Astrocyte (in vitro differentiated cells and primary cell): ENCODE measurements at regions not wholly inside any gene's neighbourhood (a gene's known extent, or its start where the extent isn't known, plus 50 kb on each side); places are given as distances from the start of the nearest gene placed in this dataset.

Experiments
- EZH2 ChIP-seq: IDR thresholded peaks from 2 replicates; pipeline ENCODE4 v1.6.1; 2012; ENCODE audit warnings: mild to moderate bottlenecking, low read length, inconsistent platforms; ENCODE audit not compliant: insufficient read depth
- TF ChIP-seq, protein P1 (sequence below): IDR thresholded peaks from 2 replicates; pipeline ENCODE4 v1.5.1; 2011; ENCODE audit warnings: low read depth, mild to moderate bottlenecking, inconsistent platforms, low read length, moderate library complexity; ENCODE audit not compliant: insufficient read depth

DNA sequence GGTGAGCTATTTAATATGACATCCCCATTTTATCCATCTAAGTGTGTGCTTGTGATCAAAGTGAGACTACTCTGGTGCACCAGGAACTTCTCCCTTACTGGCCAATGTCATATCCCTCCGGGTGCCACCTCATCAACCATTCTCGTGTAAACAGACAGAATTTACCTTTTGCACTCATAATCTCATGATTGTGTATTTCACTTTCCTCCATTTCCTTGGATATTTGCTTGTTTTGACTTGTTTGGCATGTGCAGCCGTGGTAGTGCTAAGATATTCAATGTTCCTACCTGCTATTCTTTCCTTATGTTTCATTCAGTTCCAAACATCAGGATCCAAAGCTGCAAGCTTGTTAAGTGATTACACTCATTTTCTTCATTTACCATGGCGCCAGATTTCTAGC lies 280.5 kb upstream of the SP8 start:
- TF ChIP-seq, protein P1, sequence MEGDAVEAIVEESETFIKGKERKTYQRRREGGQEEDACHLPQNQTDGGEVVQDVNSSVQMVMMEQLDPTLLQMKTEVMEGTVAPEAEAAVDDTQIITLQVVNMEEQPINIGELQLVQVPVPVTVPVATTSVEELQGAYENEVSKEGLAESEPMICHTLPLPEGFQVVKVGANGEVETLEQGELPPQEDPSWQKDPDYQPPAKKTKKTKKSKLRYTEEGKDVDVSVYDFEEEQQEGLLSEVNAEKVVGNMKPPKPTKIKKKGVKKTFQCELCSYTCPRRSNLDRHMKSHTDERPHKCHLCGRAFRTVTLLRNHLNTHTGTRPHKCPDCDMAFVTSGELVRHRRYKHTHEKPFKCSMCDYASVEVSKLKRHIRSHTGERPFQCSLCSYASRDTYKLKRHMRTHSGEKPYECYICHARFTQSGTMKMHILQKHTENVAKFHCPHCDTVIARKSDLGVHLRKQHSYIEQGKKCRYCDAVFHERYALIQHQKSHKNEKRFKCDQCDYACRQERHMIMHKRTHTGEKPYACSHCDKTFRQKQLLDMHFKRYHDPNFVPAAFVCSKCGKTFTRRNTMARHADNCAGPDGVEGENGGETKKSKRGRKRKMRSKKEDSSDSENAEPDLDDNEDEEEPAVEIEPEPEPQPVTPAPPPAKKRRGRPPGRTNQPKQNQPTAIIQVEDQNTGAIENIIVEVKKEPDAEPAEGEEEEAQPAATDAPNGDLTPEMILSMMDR, result no peak
- no peak for TF ChIP-seq EZH2
